SKM-1 treated with dmso at 0.1 percent for 144 hours (cell line): ENCODE measurements at regions not wholly inside any gene's neighbourhood (a gene's known extent, or its start where the extent isn't known, plus 50 kb on each side); places are given as distances from the start of the nearest gene placed in this dataset.

Experiments used
- DNase-seq: peaks from one replicate; lab custom pipeline; 2025; ENCODE audit not compliant: unreplicated experiment; lab: John Stamatoyannopoulos, UW

DNA sequence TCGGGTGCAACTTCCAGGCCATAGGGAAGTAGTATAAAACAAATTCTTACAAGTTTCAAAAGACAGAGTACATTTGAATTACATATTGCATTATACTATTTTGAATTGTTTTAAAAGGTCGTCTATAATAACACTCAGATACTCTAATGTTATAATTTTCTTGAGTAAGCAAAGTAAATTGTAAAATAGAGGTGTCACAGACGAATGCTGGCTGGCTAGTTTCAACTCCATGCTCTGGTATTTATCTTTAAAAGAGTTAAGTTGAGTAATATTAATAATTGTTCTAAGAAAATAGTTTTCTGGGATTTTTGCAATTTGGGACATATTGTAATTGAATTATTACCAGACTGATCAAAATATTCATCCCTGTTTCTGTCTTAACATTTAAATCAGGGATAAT, 764.9 kb downstream of the TECRL start:
- no peak for DNase-seq

DNA sequence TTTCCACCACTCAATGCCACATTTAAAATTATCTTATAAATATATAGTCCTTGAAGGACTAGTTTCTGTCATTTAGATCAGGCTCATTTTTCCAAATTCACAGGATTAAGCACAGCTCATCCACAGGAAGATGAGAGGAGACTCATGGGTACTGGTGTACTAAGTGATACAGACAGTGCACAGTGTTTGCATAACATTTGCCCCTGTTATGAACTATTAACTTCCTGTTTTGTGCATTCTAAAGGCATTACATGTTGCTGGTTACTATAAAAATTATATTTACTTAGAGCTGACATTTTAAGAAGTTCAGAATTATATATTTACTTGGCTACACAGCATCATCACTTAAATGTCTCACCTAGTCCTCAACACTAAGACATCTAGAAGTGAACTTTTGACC, 772.0 kb downstream of the TECRL start:
- no peak for DNase-seq

GRCh38 chr4:63632858-63633257, 776.4 kb downstream of the TECRL start:
- no peak for DNase-seq

- no peak for DNase-seq
Measured at GRCh38 chr4:63620271-63620670, 789.0 kb downstream of the TECRL start.

- DNase-seq: no peak
Measured at GRCh38 chr4:63619771-63620170, 789.5 kb downstream of the TECRL start.

GRCh38 chr4:63618883-63619718, 790.1 kb downstream of the TECRL start:
- DNase-seq: no peak

- DNase-seq: no peak
Measured at GRCh38 chr4:63607169-63607872, 801.9 kb downstream of the TECRL start.

GRCh38 chr4:63589796-63590195, 819.5 kb downstream of the TECRL start:
- DNase-seq: no peak

- no peak for DNase-seq
Measured at GRCh38 chr4:63583561-63583960, 825.7 kb downstream of the TECRL start.

GRCh38 chr4:63583007-63583406, 826.2 kb downstream of the TECRL start:
- no peak for DNase-seq

- DNase-seq: no peak
Measured at GRCh38 chr4:63580796-63581475, 828.3 kb downstream of the TECRL start.

- no peak for DNase-seq
Measured at GRCh38 chr4:63578383-63578782, 830.9 kb downstream of the TECRL start.

- DNase-seq: no peak
Measured at GRCh38 chr4:63566658-63567057, 842.6 kb downstream of the TECRL start.

DNA sequence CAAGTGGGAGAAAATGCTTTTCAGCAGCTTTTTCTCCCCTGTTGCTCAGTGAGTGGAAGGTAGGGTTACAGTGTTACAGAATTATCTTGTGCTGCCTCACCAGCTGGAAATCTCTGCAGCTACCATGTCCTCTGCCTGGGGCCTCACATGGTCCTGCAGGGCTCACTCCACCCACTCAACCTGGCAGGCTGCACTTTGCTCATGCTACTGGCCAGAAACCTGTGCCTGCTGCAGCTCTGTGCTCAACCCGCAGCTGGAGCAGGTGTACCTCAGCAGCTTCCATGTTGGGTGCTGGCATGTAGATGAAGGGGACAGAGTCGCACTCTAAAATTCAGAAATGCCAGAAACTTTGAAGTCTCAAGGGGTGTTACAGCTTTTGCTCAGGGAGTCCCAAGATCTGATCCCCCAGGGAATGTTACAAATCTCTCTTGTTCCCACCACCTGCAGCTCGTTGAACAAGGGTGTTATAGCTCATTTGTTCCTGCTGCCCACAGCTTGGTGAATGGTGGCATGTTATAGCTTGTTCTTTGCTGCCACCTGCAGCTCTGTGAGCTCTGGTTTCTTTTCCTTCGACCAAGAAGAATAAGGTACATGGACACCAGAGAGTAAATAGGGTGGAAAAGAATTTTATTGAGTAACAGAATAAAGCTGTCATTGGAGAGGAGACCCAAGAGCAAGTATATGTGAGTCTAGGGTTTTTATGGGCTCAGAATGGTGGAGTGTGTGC, 845.8 kb downstream of the TECRL start:
- DNase-seq: no peak

DNA sequence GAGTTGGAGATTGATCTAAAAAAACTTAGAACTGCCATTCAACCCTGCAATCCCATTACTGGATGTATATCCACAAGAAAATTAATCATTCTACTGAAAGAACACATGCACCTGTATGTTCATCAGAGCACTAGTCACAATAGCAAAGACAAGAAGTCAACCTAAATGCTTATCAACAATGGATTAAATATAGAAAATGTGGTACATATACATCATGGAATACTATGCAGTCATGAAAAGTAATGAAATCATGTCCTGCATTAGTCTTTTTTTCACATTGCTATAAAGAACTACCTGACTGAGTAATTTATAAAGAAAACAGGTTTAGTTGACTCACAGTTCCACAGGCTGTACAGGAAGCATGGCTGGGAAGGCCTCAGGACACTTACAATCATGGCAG, 850.5 kb downstream of the TECRL start:
- no peak for DNase-seq

DNA sequence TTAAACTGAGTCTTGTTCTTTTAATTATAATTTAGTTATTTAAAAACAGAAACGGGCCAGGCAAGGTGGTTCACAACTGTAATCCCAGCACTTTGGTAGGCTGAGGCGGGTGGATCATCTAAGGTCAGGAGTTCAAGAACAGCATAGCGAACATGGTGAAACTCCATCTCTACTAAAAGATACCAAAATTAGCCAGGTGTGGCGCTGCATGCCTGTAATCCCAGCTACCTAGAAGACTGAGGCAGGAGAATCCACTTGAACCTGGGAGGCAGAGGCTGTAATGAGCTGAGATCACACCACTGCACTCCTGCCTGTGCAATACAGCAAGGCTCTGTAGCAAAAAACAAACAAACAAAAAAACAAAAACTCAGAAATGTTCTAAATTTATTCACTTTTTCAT, 852.9 kb downstream of the TECRL start:
- DNase-seq: no peak

DNA sequence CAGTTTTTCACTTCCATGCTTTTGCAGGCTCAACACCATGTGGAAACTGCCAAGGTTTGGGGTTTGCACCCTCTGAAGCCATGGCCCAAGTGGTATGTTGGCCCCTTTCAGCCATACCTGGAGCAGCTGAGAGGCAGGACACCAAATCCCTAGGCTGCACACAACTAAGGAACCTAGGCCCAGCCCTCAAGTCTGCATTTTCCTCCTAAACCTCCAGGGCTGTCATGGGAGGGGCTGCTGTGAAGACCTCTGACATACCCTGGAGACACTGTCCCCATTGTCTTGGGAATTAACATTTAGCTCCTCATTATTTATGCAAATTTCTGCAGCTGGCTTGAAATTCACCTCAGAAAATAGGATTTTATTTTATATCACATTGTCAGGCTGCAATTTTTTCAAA, 856.1 kb downstream of the TECRL start:
- no peak for DNase-seq

DNA sequence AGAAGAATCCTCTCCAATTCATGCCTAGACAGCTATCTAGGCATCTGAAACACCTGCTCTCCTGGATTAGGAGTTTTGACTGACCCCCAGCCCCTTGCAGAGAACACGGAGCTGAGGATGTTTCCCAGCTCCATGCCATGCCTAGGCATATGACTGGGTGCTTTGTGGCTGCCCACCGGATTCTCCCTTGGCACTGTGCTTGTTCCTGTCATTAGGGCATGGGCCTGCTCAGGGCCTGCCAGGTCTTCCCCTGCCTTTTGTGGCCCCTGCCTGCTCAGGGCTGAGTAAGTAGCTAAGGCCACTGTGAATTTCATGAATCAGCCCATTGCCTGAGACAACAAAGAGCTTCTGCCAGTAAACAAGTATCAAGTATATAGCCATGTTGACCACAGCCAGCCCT, 867.4 kb downstream of the TECRL start:
- DNase-seq: no peak

DNA sequence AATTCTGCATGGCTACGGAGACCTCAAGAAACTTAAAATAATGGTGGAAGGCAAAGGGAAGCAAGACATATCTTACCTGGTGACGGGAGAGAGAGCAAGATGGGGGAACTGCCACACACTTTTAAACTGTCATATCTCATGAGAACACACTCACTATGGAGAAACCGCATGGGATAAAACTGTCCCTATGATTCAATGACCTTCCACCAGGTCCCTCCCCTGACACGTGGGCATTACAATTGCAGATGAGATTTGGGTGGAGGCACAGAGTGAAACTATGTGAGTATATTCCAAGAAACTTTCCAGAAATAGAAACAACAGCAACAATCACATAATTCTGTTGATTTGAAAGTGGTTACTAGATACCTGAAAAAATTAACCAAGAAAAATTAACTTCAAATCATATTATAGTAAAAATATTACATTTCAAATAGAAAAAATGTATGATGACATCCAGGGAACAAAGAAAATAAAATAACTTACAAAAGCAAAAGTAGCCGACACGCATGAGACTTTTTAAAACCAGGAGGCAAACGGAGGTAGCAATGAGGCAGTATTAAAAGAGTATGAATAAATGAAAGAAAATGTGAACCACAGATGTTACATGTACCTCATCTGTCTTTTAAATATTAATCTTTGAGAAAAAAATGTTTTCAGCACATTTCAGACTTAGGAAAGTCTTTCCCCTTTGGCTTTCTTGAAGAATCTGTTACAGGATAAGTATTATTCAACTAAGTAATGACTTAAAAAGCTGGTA, 879.5 kb downstream of the TECRL start:
- no peak for DNase-seq

DNA sequence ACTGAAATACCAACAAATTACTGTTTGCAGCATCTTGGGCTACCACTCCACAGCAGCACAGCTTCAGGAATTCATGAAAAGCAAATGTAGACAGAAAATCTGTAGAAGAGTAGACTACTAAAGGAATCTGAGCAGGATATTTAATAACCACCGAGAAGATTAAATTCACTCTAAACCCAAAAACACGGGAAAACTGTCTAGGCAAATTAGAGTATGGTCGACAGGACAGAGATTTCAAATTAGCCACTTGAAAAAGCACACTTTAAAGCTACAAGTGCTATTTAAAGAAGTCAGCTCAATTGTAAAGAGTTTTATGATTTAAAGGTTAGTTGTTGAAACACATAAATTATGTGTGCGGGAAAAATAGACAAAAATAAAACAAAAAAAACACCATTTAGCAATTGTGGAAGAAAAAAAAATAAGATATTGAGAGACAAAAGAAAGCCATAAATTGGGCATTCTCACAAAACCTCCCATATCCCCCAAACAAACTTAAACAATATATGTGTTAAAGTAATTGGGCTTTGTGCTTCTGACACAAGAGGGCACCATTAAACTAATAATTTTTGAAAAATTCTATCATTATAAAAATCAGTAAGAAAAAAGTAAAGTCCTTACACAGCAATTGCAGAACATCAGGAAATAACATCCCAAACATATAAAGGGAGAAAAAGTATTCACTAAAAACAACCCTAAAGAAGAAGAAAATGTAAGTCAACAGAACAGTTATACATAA, 880.8 kb downstream of the TECRL start:
- DNase-seq: no peak
